Suprapubic skin (tissue), 3 donors: ENCODE measurements at regions not wholly inside any gene's neighbourhood (a gene's known extent, or its start where the extent isn't known, plus 50 kb on each side); places are given as distances from the start of the nearest gene placed in this dataset.

Source experiments
- CTCF ChIP-seq, 2 donors: fragments of 200-600 bp in 1 of 2; fragments of 450-650 bp in 1 of 2; sonication (generic) in 1 of 2; IDR thresholded peaks; one replicate each; pipeline ENCODE4 v1.5.1; 2016 to 2019; ENCODE audit warnings: antibody characterized with exemption in 2 of 2, mild to moderate bottlenecking in 1 of 2, moderate library complexity in 1 of 2
- EP300 ChIP-seq: sonication (generic); formaldehyde crosslinking; IDR thresholded peaks from one replicate; pipeline ENCODE4 v1.6.1; 2017; ENCODE audit warnings: antibody characterized with exemption

- TF ChIP-seq CTCF (IDR thresholded peaks at IDR 0.05) (no peak), EP300 (no peak)
These were observed 172.7 kb downstream of the PTPRU start for GRCh38 chr1:29408831-29409605.
